ENCODE measurements at regions not wholly inside any gene's neighbourhood (a gene's known extent, or its start where the extent isn't known, plus 50 kb on each side); places are given as distances from the start of the nearest gene placed in this dataset.

GRCh38 chr12:27191531-27191930, 52.6 kb upstream of the STK38L start:
- no peak overlapping the region for H3K4me3 ChIP-seq
- 95% methylated on average over 2 of the region's 2 CpGs for WGBS
- H3K4me1 ChIP-seq = peaks cover 3% of the 10 kb centered on the region
- peak overlapping the region; percentile 56 for H3K27ac ChIP-seq
- H3K27me3 ChIP-seq = no peaks in the 10 kb centered on the region
- no peaks in the 10 kb centered on the region for H3K36me3 ChIP-seq
- H3K9me3 ChIP-seq = no peaks in the 10 kb centered on the region
- DNase-seq (ENCODE audit: low spot score in 2 of 2) = no peak
- TF ChIP-seq EP300 (IDR thresholded peaks at IDR 0.05) = no peak

DNA sequence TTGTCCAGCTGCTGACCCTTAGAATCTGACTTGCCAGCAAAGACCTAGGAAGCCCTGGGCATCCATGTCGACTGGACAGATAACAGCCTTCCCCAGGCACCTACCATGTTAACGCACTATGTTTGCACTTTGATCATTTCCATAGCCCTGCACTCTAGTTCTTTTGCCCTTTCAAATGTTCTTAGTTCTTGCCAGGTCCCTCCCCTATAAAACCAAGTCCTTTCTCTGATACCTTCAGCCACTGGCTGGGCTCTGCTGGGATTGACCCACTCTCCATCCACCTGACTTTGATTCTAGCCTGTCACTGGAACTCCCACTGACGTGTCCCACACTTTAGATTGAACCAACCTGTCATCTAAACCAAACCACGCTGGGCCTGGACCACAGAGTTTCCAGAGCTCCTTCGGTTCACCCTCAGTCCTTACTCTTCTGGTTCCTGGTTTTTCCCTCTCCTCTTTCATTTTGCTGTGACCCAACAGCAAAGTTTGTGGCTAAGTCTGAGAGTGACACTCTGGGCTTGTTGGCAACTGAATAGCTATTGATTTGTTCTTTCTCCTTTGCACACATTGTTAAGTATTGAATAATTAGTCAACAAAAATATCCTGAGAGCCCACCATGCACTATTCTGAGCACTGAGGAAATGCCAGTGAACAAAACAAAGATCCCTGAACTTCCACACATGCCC, 51.8 kb upstream of the STK38L start:
- no peak for DNase-seq (ENCODE audit: low spot score in 2 of 2)
- H3K4me1 ChIP-seq = peaks cover 3% of the 10 kb centered on the region
- WGBS = 94% methylated on average over 5 of the region's 5 CpGs
- no peak overlapping the region for H3K27ac ChIP-seq
- no peaks in the 10 kb centered on the region for H3K9me3 ChIP-seq
- no peak overlapping the region for H3K4me3 ChIP-seq
- H3K36me3 ChIP-seq = no peaks in the 10 kb centered on the region
- H3K27me3 ChIP-seq = no peaks in the 10 kb centered on the region
- no peak for TF ChIP-seq POLR2A (IDR thresholded peaks at IDR 0.05)
- TF ChIP-seq EP300 (IDR thresholded peaks at IDR 0.05) = no peak
- TF ChIP-seq POLR2AphosphoS5 (IDR thresholded peaks at IDR 0.05) = no peak
- no peak for TF ChIP-seq CTCF (IDR thresholded peaks at IDR 0.05)

DNA sequence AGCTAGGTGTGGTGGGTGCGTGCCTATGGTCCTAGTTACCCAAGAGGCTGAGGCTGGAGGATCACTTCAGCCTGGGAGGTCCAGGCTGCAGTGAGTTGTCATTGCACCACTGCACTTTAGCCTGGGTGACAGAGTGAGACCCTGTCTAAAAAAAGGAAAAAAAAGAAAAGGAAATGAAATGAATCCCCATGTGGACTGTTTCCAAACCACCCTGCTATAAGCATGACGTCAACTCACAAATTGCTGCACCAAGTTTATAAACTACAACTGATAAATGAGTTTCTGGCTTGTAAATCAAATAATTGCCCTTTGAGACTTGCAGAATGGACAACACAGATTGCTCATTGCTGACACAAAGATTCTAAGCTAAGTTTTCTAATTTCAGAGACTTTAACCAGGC, 51.0 kb upstream of the STK38L start:
- no peak overlapping the region for H3K27ac ChIP-seq
- 71% methylated on average over 2 of the region's 2 CpGs for WGBS
- H3K36me3 ChIP-seq = no peaks in the 10 kb centered on the region
- no peaks in the 10 kb centered on the region for H3K27me3 ChIP-seq
- no peak overlapping the region for H3K4me3 ChIP-seq
- H3K9me3 ChIP-seq = no peaks in the 10 kb centered on the region
- no peak for DNase-seq (ENCODE audit: low spot score in 2 of 2)
- H3K4me1 ChIP-seq = peaks cover 3% of the 10 kb centered on the region
- TF ChIP-seq EP300 (IDR thresholded peaks at IDR 0.05) = no peak
- no peak for TF ChIP-seq POLR2A (IDR thresholded peaks at IDR 0.05)
- no peak for TF ChIP-seq CTCF (IDR thresholded peaks at IDR 0.05)
- TF ChIP-seq POLR2AphosphoS5 (IDR thresholded peaks at IDR 0.05) = no peak

DNA sequence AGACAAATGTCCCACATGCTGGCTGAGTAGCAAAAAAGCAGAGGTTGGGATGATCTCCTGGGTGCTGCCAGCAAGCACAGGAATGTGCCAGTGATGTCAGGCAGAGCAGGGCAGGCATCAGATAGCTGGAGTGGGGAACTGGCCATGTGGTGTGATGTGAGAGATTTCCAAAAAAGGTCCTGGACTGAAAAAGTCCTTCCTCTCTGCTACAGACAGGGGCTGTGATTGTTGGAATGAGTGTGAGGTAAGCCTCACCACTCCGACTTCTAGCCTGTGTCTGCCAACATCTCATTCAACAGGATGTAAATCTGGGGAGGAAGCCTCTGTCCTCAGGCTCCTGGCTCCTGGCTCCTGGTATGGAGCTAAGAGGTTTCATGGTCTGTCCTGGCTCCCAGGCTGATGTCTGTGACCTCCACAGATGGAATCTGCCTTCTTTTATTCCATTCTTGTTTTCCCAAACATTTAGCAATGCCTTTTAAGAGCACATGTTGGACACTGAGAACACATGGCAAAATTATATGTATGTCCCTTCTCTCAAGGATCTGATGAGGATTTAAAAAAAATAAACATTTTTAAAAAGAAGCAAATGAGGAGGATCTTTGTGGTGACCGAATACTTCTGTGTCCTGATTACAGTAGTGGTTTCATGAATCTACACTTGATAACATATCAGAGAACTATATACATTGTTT, 50.1 kb upstream of the STK38L start:
- Histone ChIP-seq H3K9me3 (no peaks in the 10 kb centered on the region), H3K4me3 (no peak overlapping the region), H3K4me1 (peaks cover 3% of the 10 kb centered on the region), H3K27ac (no peak overlapping the region), H3K36me3 (no peaks in the 10 kb centered on the region), H3K27me3 (no peaks in the 10 kb centered on the region)
- TF ChIP-seq POLR2A (IDR thresholded peaks at IDR 0.05) (no peak), POLR2AphosphoS5 (IDR thresholded peaks at IDR 0.05) (no peak), CTCF (IDR thresholded peaks at IDR 0.05) (no peak)
- 84% methylated on average over 2 of the region's 2 CpGs for WGBS
- no peak for DNase-seq (ENCODE audit: low spot score in 2 of 2)

Measured in suprapubic skin (tissue), 4 donors.